RPMI8226 (cell line): ENCODE measurements at regions not wholly inside any gene's neighbourhood (a gene's known extent, or its start where the extent isn't known, plus 50 kb on each side); places are given as distances from the start of the nearest gene placed in this dataset.

Experiments used
- DNase-seq: peaks from one replicate; pipeline ENCODE4 v3.0.0-alpha.2; 2015

- no peak for DNase-seq
Observed at GRCh38 chr2:234631646-234632514, 135.0 kb upstream of the ARL4C start.

- no peak for DNase-seq
Observed at GRCh38 chr2:234630801-234631261, 133.9 kb upstream of the ARL4C start.

GRCh38 chr2:234629596-234629995, 132.7 kb upstream of the ARL4C start:
- DNase-seq, result no peak

GRCh38 chr2:234628953-234629352, 132.1 kb upstream of the ARL4C start:
- no peak for DNase-seq

GRCh38 chr2:234627308-234627707, 130.4 kb upstream of the ARL4C start:
- DNase-seq, result no peak

GRCh38 chr2:234626566-234627130, 129.8 kb upstream of the ARL4C start:
- DNase-seq, result no peak

GRCh38 chr2:234625626-234626250, 128.9 kb upstream of the ARL4C start:
- no peak for DNase-seq

- no peak for DNase-seq
Observed at GRCh38 chr2:234623521-234623991, 126.7 kb upstream of the ARL4C start.

- DNase-seq, result no peak
Observed at GRCh38 chr2:234621120-234621519, 124.2 kb upstream of the ARL4C start.

- no peak for DNase-seq
Observed at GRCh38 chr2:234620018-234620417, 123.1 kb upstream of the ARL4C start.

GRCh38 chr2:234615643-234616356, 118.9 kb upstream of the ARL4C start:
- no peak for DNase-seq

GRCh38 chr2:234611209-234611608, 114.3 kb upstream of the ARL4C start:
- DNase-seq, result peak; percentile 5

- DNase-seq, result no peak
Observed at GRCh38 chr2:234608946-234609345, 112.1 kb upstream of the ARL4C start.

- DNase-seq, result no peak
Observed at GRCh38 chr2:234607691-234608090, 110.8 kb upstream of the ARL4C start.

GRCh38 chr2:234606896-234607295, 110.0 kb upstream of the ARL4C start:
- no peak for DNase-seq

- DNase-seq, result no peak
Observed at GRCh38 chr2:234603619-234604018, 106.7 kb upstream of the ARL4C start.

GRCh38 chr2:234601213-234601612, 104.3 kb upstream of the ARL4C start:
- DNase-seq, result no peak

- DNase-seq, result no peak
Observed at GRCh38 chr2:234597576-234597861, 100.6 kb upstream of the ARL4C start.

GRCh38 chr2:234596696-234597575, 100.1 kb upstream of the ARL4C start:
- no peak for DNase-seq

- DNase-seq, result no peak
Observed at GRCh38 chr2:234595829-234596228, 98.9 kb upstream of the ARL4C start.

- no peak for DNase-seq
Observed at GRCh38 chr2:234594715-234595114, 97.8 kb upstream of the ARL4C start.

GRCh38 chr2:234593636-234594035, 96.8 kb upstream of the ARL4C start:
- no peak for DNase-seq
